HepG2 (cell line): ENCODE measurements at regions not wholly inside any gene's neighbourhood (a gene's known extent, or its start where the extent isn't known, plus 50 kb on each side); places are given as distances from the start of the nearest gene placed in this dataset.
A peak's percentile ranks its signal among the peaks of the same experiment; 100 is the strongest.

Source experiments
- AHDC1 ChIP-seq: sonication (generic); formaldehyde crosslinking; IDR thresholded peaks from 2 replicates; pipeline ENCODE4 v1.5.1; 2020; ENCODE audit warnings: mild to moderate bottlenecking, missing genetic modification reagents, borderline replicate concordance
- CHD2 ChIP-seq: IDR thresholded peaks from 2 replicates; pipeline ENCODE4 v1.6.1; 2011; ENCODE audit warnings: low read depth, low read length, improper control_type of control experiment
- DRAP1 ChIP-seq: IDR thresholded peaks from 2 replicates; pipeline ENCODE4 v1.6.1; 2016; ENCODE audit warnings: missing genetic modification reagents, missing compliant biosample characterization
- GATAD2A ChIP-seq: IDR thresholded peaks from 2 replicates; pipeline ENCODE4 v1.6.1; 2016
- PLRG1 ChIP-seq: fragments of 450-650 bp; conservative IDR thresholded peaks from 2 replicates; pipeline ENCODE4 v1.6.1; 2016
- PLSCR1 ChIP-seq: sonication (generic); formaldehyde crosslinking; IDR thresholded peaks from 2 replicates; pipeline ENCODE4 v1.5.0; 2020; ENCODE audit warnings: missing genetic modification reagents, mild to moderate bottlenecking, borderline replicate concordance
- PRDM15 ChIP-seq: sonication (generic); formaldehyde crosslinking; IDR thresholded peaks from 2 replicates; pipeline ENCODE4 v1.4.0; 2020; ENCODE audit warnings: missing genetic modification reagents
- RELA ChIP-seq: sonication (generic); formaldehyde crosslinking; IDR thresholded peaks from 2 replicates; pipeline ENCODE4 v1.4.0; 2020; ENCODE audit warnings: missing genetic modification reagents
- RORA ChIP-seq: sonication (generic); formaldehyde crosslinking; IDR thresholded peaks from 2 replicates; pipeline ENCODE4 v1.5.0; 2020; ENCODE audit warnings: mild to moderate bottlenecking, missing genetic modification reagents, moderate library complexity
- RXRB ChIP-seq: IDR thresholded peaks from 2 replicates; pipeline ENCODE4 v1.6.1; 2016; ENCODE audit warnings: borderline replicate concordance, missing genetic modification reagents, missing compliant biosample characterization
- ZBTB39 ChIP-seq: sonication (generic); formaldehyde crosslinking; IDR thresholded peaks from 2 replicates; pipeline ENCODE4 v1.5.0; 2020; ENCODE audit warnings: missing genetic modification reagents
- ZFP36L1 ChIP-seq: sonication (generic); formaldehyde crosslinking; IDR thresholded peaks from 2 replicates; pipeline ENCODE4 v1.8.0; 2022; ENCODE audit warnings: mild to moderate bottlenecking, missing genetic modification reagents, moderate library complexity
- ZFP82 ChIP-seq: sonication (generic); formaldehyde crosslinking; IDR thresholded peaks from 2 replicates; pipeline ENCODE4 v1.5.1; 2020; ENCODE audit warnings: mild to moderate bottlenecking, missing genetic modification reagents, borderline replicate concordance
- ZNF567 ChIP-seq: sonication (generic); formaldehyde crosslinking; IDR thresholded peaks from 2 replicates; pipeline ENCODE4 v1.8.1; 2023; ENCODE audit warnings: mild to moderate bottlenecking, missing genetic modification reagents, borderline replicate concordance
- ZNF619 ChIP-seq: sonication (generic); formaldehyde crosslinking; IDR thresholded peaks from 2 replicates; pipeline ENCODE4 v1.4.0; 2020; ENCODE audit warnings: mild to moderate bottlenecking, missing genetic modification reagents
- ZNF788 ChIP-seq: sonication (generic); formaldehyde crosslinking; IDR thresholded peaks from 2 replicates; pipeline ENCODE4 v1.5.0; 2020; ENCODE audit warnings: mild to moderate bottlenecking, missing genetic modification reagents, borderline replicate concordance
- ZNF816 ChIP-seq: sonication (generic); formaldehyde crosslinking; IDR thresholded peaks from 2 replicates; pipeline ENCODE4 v1.8.0; 2022; ENCODE audit warnings: missing genetic modification reagents, mild to moderate bottlenecking, borderline replicate concordance

GRCh38 chr5:30605693-30606268 is 587.7 kb upstream of the CDH6 start (continued):
- TF ChIP-seq AHDC1 (peak; percentile 100), RELA (no peak), ZNF567 (CRISPR knock-in tag) (no peak), PLSCR1 (no peak), GATAD2A (CRISPR knock-in tag) (peak; percentile 99), ZNF619 (no peak), RORA (CRISPR knock-in tag) (no peak), PRDM15 (CRISPR knock-in tag) (no peak), ZNF816 (CRISPR knock-in tag) (peak; percentile 79), DRAP1 (peak; percentile 16; the same call in 1 of the 2 replicates), ZBTB39 (CRISPR knock-in tag) (no peak), ZNF788 (no peak), CHD2 (no peak), ZFP36L1 (CRISPR knock-in tag) (peak; percentile 51; the same call in 1 of the 2 replicates), PLRG1 (no peak), RXRB (CRISPR knock-in tag) (peak; percentile 87), ZFP82 (CRISPR knock-in tag) (peak; percentile 53; the same call in 1 of the 2 replicates)
